ENCODE measurements at regions not wholly inside any gene's neighbourhood (a gene's known extent, or its start where the extent isn't known, plus 50 kb on each side); places are given as distances from the start of the nearest gene placed in this dataset.

DNA sequence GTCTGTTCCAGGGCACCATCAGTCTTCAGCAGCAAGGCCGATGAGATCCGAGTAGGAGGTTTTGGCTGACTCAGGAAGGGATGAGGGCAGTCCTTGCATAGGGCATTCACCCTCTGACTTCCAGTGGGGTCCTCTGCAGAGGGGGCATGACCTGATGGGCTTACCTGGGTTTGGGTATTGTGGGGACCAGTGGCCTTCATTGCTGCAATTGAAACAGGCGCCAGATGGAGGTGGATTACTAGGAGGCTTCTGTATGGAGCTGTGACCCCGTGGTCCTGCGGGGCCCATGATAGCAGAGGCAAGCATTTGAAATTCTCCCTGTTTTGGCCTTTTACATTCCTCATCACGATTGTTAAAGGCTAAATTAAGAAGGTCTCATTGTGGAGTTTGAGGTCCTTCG lies 2448.7 kb downstream of the TP53TG3F start:
- TF ChIP-seq, protein P1, sequence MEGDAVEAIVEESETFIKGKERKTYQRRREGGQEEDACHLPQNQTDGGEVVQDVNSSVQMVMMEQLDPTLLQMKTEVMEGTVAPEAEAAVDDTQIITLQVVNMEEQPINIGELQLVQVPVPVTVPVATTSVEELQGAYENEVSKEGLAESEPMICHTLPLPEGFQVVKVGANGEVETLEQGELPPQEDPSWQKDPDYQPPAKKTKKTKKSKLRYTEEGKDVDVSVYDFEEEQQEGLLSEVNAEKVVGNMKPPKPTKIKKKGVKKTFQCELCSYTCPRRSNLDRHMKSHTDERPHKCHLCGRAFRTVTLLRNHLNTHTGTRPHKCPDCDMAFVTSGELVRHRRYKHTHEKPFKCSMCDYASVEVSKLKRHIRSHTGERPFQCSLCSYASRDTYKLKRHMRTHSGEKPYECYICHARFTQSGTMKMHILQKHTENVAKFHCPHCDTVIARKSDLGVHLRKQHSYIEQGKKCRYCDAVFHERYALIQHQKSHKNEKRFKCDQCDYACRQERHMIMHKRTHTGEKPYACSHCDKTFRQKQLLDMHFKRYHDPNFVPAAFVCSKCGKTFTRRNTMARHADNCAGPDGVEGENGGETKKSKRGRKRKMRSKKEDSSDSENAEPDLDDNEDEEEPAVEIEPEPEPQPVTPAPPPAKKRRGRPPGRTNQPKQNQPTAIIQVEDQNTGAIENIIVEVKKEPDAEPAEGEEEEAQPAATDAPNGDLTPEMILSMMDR (IDR thresholded peaks at IDR 0.05; ENCODE audit: control extremely low read depth, extremely low read depth, low read depth, missing control alignments): no peak
- POLR2A ChIA-PET: no interaction called here
- no peak for DNase-seq (ENCODE audit: extremely low spot score)
- CTCF ChIA-PET: no interaction called here

DNA sequence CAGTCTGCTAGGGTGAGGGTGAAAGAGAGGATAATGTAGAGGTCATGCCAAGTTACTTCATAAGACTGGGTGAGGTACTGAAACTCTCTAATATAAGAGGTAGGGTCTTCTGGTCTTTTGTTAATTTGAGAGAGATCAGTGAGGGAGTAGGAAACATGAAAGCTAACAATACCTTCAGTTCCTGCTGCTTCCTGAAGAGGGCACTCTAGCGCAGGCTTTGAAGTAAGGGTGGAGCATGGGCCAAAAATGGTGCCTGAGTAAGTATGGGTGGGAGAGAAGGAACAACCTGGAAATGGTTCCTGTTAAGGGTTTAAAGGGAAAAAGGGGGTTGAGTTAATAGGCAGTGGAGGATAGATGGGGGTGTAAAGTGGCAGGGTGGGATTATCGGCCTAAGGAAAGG lies 2449.5 kb downstream of the TP53TG3F start:
- ChIA-PET POLR2A (no interaction called here), CTCF (no interaction called here)
- TF ChIP-seq, protein P1 (IDR thresholded peaks at IDR 0.05; ENCODE audit: control extremely low read depth, extremely low read depth, low read depth, missing control alignments): no peak
- no peak for DNase-seq (ENCODE audit: extremely low spot score)

- TF ChIP-seq, protein P1 (IDR thresholded peaks at IDR 0.05; ENCODE audit: control extremely low read depth, extremely low read depth, low read depth, missing control alignments): no peak
- ChIA-PET POLR2A (no interaction called here), CTCF (no interaction called here)
- no peak for DNase-seq (ENCODE audit: extremely low spot score)
Measured at GRCh38 chr16:35909351-35909954, 2450.0 kb downstream of the TP53TG3F start.

DNA sequence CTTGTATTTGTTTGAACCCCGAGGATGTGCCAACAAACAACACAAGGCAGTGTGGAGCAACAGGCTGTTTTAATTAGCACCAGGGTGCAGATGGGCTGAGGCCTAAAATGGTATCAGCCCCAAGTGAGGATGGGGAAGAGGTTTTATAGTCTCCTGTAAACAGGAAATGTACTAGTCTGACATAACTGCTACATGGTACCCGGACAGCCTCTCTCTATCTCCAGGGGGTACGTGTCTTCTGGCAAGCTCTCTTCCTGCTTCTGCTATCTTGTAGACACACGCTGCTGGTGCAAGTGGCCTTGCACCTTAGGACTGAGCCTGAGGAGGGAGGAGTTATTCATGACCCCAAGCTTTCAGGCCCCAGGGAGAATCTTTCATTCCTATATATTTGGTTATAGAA lies 2451.0 kb downstream of the TP53TG3F start:
- ChIA-PET CTCF (no interaction called here), POLR2A (no interaction called here)
- DNase-seq (ENCODE audit: extremely low spot score): no peak
- TF ChIP-seq, protein P1 (IDR thresholded peaks at IDR 0.05; ENCODE audit: control extremely low read depth, extremely low read depth, low read depth, missing control alignments): no peak

- TF ChIP-seq, protein P1 (IDR thresholded peaks at IDR 0.05; ENCODE audit: control extremely low read depth, extremely low read depth, low read depth, missing control alignments): no peak
- CTCF ChIA-PET: no interaction called here
- POLR2A ChIA-PET: no interaction called here
- no peak for DNase-seq (ENCODE audit: extremely low spot score)
Measured at GRCh38 chr16:35911899-35912298, 2452.5 kb downstream of the TP53TG3F start.

GRCh38 chr16:35931722-35932121 lies 2472.3 kb downstream of the TP53TG3F start:
- ChIA-PET CTCF (interaction anchor here (1.0 kb wide), 1 partner anchor 9 kb away, joined by 3 read pairs; no protein-coding TSS in a partner anchor), POLR2A (no interaction called here)
- TF ChIP-seq, protein P1 (IDR thresholded peaks at IDR 0.05; ENCODE audit: control extremely low read depth, extremely low read depth, low read depth, missing control alignments): no peak
- DNase-seq (ENCODE audit: extremely low spot score): no peak
